HEK293 (cell line): ENCODE measurements at regions not wholly inside any gene's neighbourhood (a gene's known extent, or its start where the extent isn't known, plus 50 kb on each side); places are given as distances from the start of the nearest gene placed in this dataset.

Experiments used
- CTCF ChIA-PET: fragments of 350-600 bp; formaldehyde crosslinking; extraction: SDS; loops from one replicate; lab custom pipeline; 2021; ENCODE audit warnings: antibody characterized with exemption; lab: Yijun Ruan, JAX
- POLR2A ChIA-PET: fragments of 300-600 bp; formaldehyde crosslinking; extraction: SDS; loops from one replicate; lab custom pipeline; 2020; ENCODE audit warnings: antibody characterized with exemption, inconsistent platforms; lab: Yijun Ruan, JAX
- H3K27ac ChIP-seq: fragments of 200-500 bp; sonication (Bioruptor generic); 2 replicates; pipeline ENCODE4 v1.5.1; 2014; ENCODE audit warnings: low read depth, low read length, control low read depth, inconsistent platforms; ENCODE audit errors: extremely low read depth
- H3K36me3 ChIP-seq, 2 experiments: fragments of 200-500 bp in 1 of 2; sonication (Bioruptor generic) in 1 of 2; 1 replicate in 1 of 2; 2 replicates in 1 of 2; pipeline ENCODE4 v1.5.1; 2014 to 2017; ENCODE audit warnings: inconsistent platforms in 2 of 2, low read length in 2 of 2; ENCODE audit not compliant: control insufficient read depth in 2 of 2, insufficient read depth in 1 of 2
- H3K4me1 ChIP-seq: fragments of 200-500 bp; sonication (Bioruptor generic); 2 replicates; pipeline ENCODE4 v1.5.1; 2014; ENCODE audit warnings: mild to moderate bottlenecking, low read length, inconsistent platforms; ENCODE audit not compliant: control insufficient read depth, insufficient read depth
- H3K4me3 ChIP-seq: 2 replicates; pipeline ENCODE4 v1.5.1; 2011; ENCODE audit warnings: low read depth, mild to moderate bottlenecking, control low read depth, low read length, moderate library complexity
- H3K9me3 ChIP-seq: fragments of 200-500 bp; sonication (Bioruptor generic); 2 replicates; pipeline ENCODE4 v1.5.1; 2014; ENCODE audit warnings: low read depth, low read length, inconsistent platforms; ENCODE audit not compliant: control insufficient read depth, insufficient read depth
- GFI1B ChIP-seq: fragments of 450-650 bp; formaldehyde crosslinking; IDR thresholded peaks from 2 replicates; pipeline ENCODE4 v1.5.1; 2016; ENCODE audit warnings: missing biosample characterization, missing genetic modification characterization
- OSR2 ChIP-seq: fragments of 450-650 bp; formaldehyde crosslinking; IDR thresholded peaks from 2 replicates; pipeline ENCODE4 v1.5.1; 2016; ENCODE audit warnings: missing biosample characterization, missing genetic modification characterization
- ZFHX2 ChIP-seq: fragments of 450-650 bp; formaldehyde crosslinking; conservative IDR thresholded peaks from 2 replicates; pipeline ENCODE4 v1.5.1; 2016; ENCODE audit warnings: missing biosample characterization, missing genetic modification characterization
- ZNF133 ChIP-seq: fragments of 450-650 bp; formaldehyde crosslinking; IDR thresholded peaks from 2 replicates; pipeline ENCODE4 v1.5.1; 2016; ENCODE audit warnings: missing biosample characterization, missing genetic modification characterization
- ZNF248 ChIP-seq: fragments of 450-650 bp; formaldehyde crosslinking; IDR thresholded peaks from 2 replicates; pipeline ENCODE4 v1.5.1; 2017; ENCODE audit warnings: missing biosample characterization, missing genetic modification characterization
- ZNF292 ChIP-seq: fragments of 450-650 bp; formaldehyde crosslinking; IDR thresholded peaks from 2 replicates; pipeline ENCODE4 v1.5.1; 2016; ENCODE audit warnings: low read depth, missing biosample characterization, missing genetic modification characterization, borderline replicate concordance
- ZNF560 ChIP-seq: fragments of 450-650 bp; formaldehyde crosslinking; IDR thresholded peaks from 2 replicates; pipeline ENCODE4 v1.5.1; 2017; ENCODE audit warnings: missing biosample characterization, missing genetic modification characterization, borderline replicate concordance
- ZNF600 ChIP-seq: fragments of 450-650 bp; formaldehyde crosslinking; IDR thresholded peaks from 2 replicates; pipeline ENCODE4 v1.5.1; 2016; ENCODE audit warnings: missing biosample characterization, missing genetic modification characterization
- ZNF792 ChIP-seq: fragments of 450-650 bp; formaldehyde crosslinking; IDR thresholded peaks from 2 replicates; pipeline ENCODE4 v1.5.1; 2016; ENCODE audit warnings: missing biosample characterization, missing genetic modification characterization
- TF ChIP-seq, protein P1 (sequence below): fragments of 450-650 bp; formaldehyde crosslinking; IDR thresholded peaks from 2 replicates; pipeline ENCODE4 v1.5.1; 2017; ENCODE audit warnings: missing biosample characterization, missing genetic modification characterization
- TF ChIP-seq, protein P2 (sequence below): fragments of 450-650 bp; formaldehyde crosslinking; IDR thresholded peaks from 2 replicates; pipeline ENCODE4 v1.5.1; 2017; ENCODE audit warnings: missing biosample characterization, missing genetic modification characterization
- TF ChIP-seq, protein P3 (sequence below): fragments of 450-650 bp; formaldehyde crosslinking; IDR thresholded peaks from 2 replicates; pipeline ENCODE4; 2016; ENCODE audit warnings: missing biosample characterization, missing genetic modification characterization
- TF ChIP-seq, protein P4 (sequence below): IDR thresholded peaks from 2 replicates; pipeline ENCODE4 v1.6.1; 2011; ENCODE audit warnings: mild to moderate bottlenecking, low read depth, low read length, borderline replicate concordance
- TF ChIP-seq, protein P5 (sequence below): fragments of 450-650 bp; formaldehyde crosslinking; IDR thresholded peaks from 2 replicates; pipeline ENCODE4 v1.5.1; 2016; ENCODE audit warnings: missing biosample characterization, missing genetic modification characterization
- TF ChIP-seq, protein P6 (sequence below): sonication (generic); formaldehyde crosslinking; IDR thresholded peaks from 2 replicates; pipeline ENCODE4 v1.8.1; 2022; ENCODE audit warnings: mild to moderate bottlenecking, moderate library complexity, missing genetic modification reagents
- TF ChIP-seq, protein P7 (sequence below): fragments of 450-650 bp; formaldehyde crosslinking; IDR thresholded peaks from 2 replicates; pipeline ENCODE4 v1.5.1; 2016; ENCODE audit warnings: missing biosample characterization, missing genetic modification characterization
- TF ChIP-seq, protein P8 (sequence below): fragments of 450-650 bp; formaldehyde crosslinking; IDR thresholded peaks from 2 replicates; pipeline ENCODE4 v1.5.1; 2016; ENCODE audit warnings: missing biosample characterization, missing genetic modification characterization
- TF ChIP-seq, protein P9 (sequence below): fragments of 450-650 bp; formaldehyde crosslinking; IDR thresholded peaks from 2 replicates; pipeline ENCODE4 v1.5.1; 2016; ENCODE audit warnings: missing biosample characterization, missing genetic modification characterization
- TF ChIP-seq, protein P10 (sequence below): fragments of 450-650 bp; formaldehyde crosslinking; IDR thresholded peaks from 2 replicates; pipeline ENCODE4 v1.5.1; 2016; ENCODE audit warnings: missing biosample characterization, missing genetic modification characterization

DNA sequence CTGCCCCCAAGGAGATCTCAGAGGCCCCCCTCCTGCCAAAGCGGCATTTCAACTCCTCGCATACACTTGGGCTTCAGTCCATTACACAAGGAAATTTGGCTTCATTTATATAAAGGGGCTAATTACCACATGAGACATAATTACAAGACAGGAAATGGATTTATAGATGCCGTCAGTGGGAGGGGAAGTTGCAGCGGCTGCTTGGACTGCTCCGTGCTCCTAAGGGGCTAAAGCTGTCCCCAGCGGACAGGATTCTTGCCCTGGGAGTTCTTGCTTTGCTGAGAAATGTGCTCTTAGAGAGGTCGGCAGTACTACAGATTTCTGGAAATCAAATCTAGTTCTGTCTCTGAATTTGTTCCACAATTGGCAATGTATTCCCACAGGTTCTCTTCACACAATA, 57.2 kb upstream of the NLK start (continued):
- TF ChIP-seq, protein P1, sequence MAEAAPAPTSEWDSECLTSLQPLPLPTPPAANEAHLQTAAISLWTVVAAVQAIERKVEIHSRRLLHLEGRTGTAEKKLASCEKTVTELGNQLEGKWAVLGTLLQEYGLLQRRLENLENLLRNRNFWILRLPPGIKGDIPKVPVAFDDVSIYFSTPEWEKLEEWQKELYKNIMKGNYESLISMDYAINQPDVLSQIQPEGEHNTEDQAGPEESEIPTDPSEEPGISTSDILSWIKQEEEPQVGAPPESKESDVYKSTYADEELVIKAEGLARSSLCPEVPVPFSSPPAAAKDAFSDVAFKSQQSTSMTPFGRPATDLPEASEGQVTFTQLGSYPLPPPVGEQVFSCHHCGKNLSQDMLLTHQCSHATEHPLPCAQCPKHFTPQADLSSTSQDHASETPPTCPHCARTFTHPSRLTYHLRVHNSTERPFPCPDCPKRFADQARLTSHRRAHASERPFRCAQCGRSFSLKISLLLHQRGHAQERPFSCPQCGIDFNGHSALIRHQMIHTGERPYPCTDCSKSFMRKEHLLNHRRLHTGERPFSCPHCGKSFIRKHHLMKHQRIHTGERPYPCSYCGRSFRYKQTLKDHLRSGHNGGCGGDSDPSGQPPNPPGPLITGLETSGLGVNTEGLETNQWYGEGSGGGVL (tag by site-specific recombination): no peak
- TF ChIP-seq, protein P2, sequence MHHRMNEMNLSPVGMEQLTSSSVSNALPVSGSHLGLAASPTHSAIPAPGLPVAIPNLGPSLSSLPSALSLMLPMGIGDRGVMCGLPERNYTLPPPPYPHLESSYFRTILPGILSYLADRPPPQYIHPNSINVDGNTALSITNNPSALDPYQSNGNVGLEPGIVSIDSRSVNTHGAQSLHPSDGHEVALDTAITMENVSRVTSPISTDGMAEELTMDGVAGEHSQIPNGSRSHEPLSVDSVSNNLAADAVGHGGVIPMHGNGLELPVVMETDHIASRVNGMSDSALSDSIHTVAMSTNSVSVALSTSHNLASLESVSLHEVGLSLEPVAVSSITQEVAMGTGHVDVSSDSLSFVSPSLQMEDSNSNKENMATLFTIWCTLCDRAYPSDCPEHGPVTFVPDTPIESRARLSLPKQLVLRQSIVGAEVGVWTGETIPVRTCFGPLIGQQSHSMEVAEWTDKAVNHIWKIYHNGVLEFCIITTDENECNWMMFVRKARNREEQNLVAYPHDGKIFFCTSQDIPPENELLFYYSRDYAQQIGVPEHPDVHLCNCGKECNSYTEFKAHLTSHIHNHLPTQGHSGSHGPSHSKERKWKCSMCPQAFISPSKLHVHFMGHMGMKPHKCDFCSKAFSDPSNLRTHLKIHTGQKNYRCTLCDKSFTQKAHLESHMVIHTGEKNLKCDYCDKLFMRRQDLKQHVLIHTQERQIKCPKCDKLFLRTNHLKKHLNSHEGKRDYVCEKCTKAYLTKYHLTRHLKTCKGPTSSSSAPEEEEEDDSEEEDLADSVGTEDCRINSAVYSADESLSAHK (tag by site-specific recombination): no peak
- TF ChIP-seq ZNF792 (tag by site-specific recombination): no peak

DNA sequence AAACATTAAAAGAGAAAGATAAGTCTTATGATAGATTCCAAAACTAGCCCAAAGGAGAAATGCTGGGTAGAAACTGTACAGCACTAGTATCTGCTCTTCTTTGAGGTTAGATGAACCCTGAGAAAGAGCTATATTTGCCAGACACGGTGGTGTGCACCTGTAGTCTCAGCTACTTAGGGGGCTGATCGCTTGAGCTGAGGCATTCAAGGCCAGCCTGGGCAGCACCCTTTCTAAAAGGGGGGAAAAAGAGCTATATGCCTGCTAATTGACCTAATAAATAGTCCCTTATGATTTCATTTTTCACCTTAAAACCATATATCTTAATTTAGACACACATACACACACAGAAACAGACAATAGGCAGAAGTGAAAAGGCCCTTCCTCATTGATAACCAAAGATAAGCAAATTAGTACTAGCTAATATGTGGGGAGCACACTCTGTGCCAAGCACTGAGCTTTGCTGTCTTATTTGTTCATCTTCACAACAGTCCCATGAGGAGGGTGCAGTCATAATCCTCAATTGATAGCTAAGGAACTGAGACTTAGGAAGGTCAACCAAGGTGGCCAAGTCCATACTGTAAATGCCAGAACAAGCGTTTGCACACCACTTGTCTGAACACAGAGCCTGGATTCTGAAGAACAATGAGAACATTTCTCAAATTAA, 56.6 kb upstream of the NLK start:
- H3K4me1 ChIP-seq: no peaks in the 10 kb centered on the region
- ChIA-PET POLR2A (no interaction called here), CTCF (interaction anchor here (0.5 to 1.0 kb wide), 2 partner anchors 180 to 230 kb away, joined by 3 read pairs; no protein-coding TSS in a partner anchor)
- H3K27ac ChIP-seq: no peak overlapping the region
- H3K36me3 ChIP-seq: no peaks in the 10 kb centered on the region
- H3K4me3 ChIP-seq: no peak overlapping the region
- no peaks in the 10 kb centered on the region for H3K9me3 ChIP-seq
- TF ChIP-seq ZNF248 (tag by site-specific recombination): no peak
- no peak for TF ChIP-seq ZNF292 (tag by site-specific recombination)
- TF ChIP-seq, protein P3, sequence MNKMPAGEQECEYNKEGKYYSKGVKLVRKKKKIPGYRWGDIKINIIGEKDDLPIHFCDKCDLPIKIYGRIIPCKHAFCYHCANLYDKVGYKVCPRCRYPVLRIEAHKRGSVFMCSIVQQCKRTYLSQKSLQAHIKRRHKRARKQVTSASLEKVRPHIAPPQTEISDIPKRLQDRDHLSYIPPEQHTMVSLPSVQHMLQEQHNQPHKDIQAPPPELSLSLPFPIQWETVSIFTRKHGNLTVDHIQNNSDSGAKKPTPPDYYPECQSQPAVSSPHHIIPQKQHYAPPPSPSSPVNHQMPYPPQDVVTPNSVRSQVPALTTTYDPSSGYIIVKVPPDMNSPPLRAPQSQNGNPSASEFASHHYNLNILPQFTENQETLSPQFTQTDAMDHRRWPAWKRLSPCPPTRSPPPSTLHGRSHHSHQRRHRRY: no peak
- no peak for TF ChIP-seq ZFHX2 (tag by site-specific recombination)
- no peak for TF ChIP-seq OSR2 (tag by site-specific recombination)
- no peak for TF ChIP-seq ZNF600 (tag by site-specific recombination)
- TF ChIP-seq, protein P4, sequence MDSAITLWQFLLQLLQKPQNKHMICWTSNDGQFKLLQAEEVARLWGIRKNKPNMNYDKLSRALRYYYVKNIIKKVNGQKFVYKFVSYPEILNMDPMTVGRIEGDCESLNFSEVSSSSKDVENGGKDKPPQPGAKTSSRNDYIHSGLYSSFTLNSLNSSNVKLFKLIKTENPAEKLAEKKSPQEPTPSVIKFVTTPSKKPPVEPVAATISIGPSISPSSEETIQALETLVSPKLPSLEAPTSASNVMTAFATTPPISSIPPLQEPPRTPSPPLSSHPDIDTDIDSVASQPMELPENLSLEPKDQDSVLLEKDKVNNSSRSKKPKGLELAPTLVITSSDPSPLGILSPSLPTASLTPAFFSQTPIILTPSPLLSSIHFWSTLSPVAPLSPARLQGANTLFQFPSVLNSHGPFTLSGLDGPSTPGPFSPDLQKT: no peak
- TF ChIP-seq, protein P5, sequence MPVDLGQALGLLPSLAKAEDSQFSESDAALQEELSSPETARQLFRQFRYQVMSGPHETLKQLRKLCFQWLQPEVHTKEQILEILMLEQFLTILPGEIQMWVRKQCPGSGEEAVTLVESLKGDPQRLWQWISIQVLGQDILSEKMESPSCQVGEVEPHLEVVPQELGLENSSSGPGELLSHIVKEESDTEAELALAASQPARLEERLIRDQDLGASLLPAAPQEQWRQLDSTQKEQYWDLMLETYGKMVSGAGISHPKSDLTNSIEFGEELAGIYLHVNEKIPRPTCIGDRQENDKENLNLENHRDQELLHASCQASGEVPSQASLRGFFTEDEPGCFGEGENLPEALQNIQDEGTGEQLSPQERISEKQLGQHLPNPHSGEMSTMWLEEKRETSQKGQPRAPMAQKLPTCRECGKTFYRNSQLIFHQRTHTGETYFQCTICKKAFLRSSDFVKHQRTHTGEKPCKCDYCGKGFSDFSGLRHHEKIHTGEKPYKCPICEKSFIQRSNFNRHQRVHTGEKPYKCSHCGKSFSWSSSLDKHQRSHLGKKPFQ (tag by site-specific recombination): no peak
- TF ChIP-seq, protein P6, sequence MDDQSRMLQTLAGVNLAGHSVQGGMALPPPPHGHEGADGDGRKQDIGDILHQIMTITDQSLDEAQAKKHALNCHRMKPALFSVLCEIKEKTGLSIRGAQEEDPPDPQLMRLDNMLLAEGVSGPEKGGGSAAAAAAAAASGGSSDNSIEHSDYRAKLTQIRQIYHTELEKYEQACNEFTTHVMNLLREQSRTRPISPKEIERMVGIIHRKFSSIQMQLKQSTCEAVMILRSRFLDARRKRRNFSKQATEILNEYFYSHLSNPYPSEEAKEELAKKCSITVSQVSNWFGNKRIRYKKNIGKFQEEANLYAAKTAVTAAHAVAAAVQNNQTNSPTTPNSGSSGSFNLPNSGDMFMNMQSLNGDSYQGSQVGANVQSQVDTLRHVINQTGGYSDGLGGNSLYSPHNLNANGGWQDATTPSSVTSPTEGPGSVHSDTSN (CRISPR knock-in tag): no peak
- no peak for TF ChIP-seq ZNF792 (tag by site-specific recombination)
- no peak for TF ChIP-seq GFI1B (tag by site-specific recombination)
- TF ChIP-seq ZNF560 (tag by site-specific recombination): no peak
- TF ChIP-seq ZNF133 (tag by site-specific recombination): no peak
- TF ChIP-seq, protein P7, sequence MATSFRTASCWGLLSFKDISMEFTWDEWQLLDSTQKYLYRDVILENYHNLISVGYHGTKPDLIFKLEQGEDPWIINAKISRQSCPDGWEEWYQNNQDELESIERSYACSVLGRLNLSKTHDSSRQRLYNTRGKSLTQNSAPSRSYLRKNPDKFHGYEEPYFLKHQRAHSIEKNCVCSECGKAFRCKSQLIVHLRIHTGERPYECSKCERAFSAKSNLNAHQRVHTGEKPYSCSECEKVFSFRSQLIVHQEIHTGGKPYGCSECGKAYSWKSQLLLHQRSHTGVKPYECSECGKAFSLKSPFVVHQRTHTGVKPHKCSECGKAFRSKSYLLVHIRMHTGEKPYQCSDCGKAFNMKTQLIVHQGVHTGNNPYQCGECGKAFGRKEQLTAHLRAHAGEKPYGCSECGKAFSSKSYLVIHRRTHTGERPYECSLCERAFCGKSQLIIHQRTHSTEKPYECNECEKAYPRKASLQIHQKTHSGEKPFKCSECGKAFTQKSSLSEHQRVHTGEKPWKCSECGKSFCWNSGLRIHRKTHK: no peak
- TF ChIP-seq, protein P8, sequence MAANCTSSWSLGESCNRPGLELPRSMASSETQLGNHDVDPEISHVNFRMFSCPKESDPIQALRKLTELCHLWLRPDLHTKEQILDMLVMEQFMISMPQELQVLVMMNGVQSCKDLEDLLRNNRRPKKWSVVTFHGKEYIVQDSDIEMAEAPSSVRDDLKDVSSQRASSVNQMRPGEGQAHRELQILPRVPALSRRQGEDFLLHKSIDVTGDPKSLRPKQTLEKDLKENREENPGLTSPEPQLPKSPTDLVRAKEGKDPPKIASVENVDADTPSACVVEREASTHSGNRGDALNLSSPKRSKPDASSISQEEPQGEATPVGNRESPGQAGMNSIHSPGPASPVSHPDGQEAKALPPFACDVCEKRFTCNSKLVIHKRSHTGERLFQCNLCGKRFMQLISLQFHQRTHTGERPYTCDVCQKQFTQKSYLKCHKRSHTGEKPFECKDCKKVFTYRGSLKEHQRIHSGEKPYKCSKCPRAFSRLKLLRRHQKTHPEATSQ (tag by site-specific recombination): no peak
- TF ChIP-seq, protein P9, sequence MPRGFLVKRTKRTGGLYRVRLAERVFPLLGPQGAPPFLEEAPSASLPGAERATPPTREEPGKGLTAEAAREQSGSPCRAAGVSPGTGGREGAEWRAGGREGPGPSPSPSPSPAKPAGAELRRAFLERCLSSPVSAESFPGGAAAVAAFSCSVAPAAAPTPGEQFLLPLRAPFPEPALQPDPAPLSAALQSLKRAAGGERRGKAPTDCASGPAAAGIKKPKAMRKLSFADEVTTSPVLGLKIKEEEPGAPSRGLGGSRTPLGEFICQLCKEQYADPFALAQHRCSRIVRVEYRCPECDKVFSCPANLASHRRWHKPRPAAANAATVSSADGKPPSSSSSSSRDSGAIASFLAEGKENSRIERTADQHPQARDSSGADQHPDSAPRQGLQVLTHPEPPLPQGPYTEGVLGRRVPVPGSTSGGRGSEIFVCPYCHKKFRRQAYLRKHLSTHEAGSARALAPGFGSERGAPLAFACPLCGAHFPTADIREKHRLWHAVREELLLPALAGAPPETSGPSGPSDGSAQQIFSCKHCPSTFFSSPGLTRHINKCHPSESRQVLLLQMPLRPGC (tag by site-specific recombination): no peak
- TF ChIP-seq, protein P10, sequence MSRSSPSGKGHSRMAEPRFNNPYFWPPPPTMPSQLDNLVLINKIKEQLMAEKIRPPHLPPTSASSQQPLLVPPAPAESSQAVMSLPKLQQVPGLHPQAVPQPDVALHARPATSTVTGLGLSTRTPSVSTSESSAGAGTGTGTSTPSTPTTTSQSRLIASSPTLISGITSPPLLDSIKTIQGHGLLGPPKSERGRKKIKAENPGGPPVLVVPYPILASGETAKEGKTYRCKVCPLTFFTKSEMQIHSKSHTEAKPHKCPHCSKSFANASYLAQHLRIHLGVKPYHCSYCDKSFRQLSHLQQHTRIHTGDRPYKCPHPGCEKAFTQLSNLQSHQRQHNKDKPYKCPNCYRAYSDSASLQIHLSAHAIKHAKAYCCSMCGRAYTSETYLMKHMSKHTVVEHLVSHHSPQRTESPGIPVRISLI (tag by site-specific recombination): no peak
